Ammon's horn (tissue), 1 donor: ENCODE measurements at regions not wholly inside any gene's neighbourhood (a gene's known extent, or its start where the extent isn't known, plus 50 kb on each side); places are given as distances from the start of the nearest gene placed in this dataset.
"Not testable (repeated sequence)": the region's sequence is repeated elsewhere in the genome, so short reads cannot be mapped to it uniquely, and the experiment has no call there.

Experiments
- DNase-seq: peaks from one replicate; pipeline ENCODE4 v3.0.0-alpha.2; 2016; ENCODE audit warnings: low spot score

DNA sequence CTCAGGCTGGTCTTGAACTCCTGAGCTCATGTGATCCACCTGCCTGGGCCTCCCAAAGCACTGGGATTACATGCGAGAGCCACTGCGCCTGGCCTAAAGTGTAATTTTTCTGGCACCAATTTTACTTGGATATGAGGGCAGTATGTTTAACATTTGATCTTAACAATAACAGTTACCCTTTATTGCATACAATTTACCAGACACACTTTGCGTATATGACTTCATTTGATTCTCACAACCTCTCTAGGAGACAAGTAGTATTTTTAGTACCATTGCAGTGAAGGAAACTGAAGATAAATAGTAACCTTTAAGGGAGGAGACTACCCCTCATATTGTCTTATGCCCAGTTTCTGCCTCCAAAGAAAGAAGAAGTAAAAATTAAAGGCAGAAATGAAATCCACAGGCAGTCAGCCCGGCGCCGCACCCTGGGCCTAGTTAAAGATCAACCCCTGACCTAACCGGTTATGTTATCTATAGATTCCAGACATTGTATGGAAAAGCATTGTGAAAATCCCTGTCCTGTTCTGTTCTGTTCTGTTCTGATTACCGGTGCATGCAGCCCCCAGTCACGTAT is 54.0 kb downstream of the CYP26A1 start:
- DNase-seq: not testable (repeated sequence)

DNA sequence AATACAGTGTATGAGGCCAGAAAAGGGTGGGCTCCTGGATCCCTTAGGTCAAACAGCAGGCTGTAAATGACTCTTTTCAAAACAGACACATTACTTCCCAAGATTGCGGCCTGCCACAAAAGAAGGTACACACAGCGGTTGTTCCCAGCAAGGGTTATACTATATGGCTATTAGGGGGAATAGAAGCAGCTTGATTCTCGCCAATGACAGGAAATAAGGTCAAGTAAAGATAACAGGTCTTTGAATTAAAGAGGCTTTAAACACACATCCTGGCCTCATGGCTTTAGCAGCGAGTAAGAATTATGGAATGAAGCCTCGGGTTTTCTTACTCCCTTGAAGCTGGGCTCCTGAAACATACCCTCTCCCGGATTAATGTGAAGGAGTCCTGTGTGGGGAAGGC is 58.3 kb downstream of the CYP26A1 start:
- no peak for DNase-seq

DNA sequence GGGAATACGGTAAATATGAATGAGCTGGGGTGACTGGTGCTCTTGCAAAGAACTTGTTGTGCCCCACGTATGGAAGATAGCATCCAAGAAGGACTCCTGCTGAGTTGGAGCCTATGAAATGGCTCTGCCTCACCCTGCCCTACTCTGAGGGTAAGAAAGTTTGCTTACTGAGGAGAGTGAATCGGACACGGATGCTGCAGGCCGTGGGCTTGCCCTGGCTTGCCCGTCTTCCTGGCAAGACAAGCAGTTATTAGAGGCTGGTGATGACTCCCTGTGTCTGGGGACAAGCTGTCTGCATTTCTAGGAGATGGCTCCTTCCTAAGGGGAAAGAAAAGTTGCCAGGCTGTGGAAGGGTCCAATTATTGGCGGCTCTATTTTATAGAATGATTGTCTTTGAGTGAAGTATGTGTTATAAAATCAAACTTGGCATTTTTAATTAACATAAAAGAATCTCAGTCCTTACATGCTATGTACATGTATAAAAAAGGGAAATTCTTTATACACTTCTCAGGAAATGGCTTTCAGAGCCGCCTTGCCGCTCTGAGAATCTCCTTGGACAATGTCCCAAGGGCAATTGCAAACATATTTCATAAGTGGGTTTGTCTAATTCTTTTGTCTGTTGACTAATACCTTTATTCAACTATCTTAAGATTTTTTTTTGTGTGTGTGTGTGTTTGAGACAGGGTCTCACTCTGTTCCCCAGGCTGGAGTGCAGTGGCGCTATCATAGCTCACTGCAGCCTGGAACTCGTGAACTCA is 64.6 kb downstream of the CYP26A1 start:
- DNase-seq: no peak

DNA sequence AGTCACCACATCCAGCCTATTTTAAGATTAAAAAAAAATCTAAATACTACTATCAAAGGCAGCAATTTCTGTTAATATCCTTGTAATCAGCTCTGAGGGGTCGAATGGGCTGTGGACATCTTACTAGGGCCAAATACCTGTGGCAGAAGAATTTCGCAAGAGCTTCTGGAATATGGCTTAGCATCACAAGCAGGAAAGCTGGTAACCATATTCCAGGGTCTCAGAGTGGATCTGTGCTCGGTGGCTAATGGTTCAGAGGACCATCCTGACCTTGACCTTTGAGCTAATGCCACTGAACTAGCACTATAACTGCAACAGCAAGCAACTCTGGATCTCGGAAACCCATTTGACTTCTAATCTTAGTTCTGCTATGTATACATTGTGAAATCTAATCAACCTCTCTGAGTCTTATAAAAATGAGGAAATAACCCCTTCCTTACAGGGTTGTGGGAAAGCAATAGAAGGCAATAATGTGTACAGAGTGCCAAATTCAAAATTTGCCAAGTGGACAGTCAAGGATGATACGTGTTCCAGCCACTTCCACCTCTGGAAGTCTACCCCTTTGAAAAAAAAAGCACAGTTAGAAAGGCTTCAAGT is 65.5 kb downstream of the CYP26A1 start:
- DNase-seq: no peak

DNA sequence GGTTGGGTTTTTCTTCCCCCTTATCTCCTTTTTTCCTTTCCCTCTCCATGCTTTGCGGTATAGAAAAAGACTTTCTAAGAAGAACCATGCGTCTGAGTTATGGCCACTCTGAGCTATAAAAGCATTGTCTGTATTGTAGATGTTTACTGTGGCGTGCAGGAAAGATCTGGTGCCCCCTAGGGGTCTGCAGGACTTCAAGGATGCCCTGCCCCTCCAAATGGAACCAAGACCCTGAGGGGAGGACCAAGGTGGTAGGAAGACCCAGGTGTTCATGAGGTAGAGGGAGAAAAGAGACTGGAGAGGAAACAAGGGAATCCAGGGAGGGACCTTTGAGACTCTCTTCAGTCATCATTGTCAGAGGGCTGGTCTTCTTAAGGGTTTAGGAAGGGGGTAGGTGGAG is 68.8 kb downstream of the CYP26A1 start:
- no peak for DNase-seq

DNA sequence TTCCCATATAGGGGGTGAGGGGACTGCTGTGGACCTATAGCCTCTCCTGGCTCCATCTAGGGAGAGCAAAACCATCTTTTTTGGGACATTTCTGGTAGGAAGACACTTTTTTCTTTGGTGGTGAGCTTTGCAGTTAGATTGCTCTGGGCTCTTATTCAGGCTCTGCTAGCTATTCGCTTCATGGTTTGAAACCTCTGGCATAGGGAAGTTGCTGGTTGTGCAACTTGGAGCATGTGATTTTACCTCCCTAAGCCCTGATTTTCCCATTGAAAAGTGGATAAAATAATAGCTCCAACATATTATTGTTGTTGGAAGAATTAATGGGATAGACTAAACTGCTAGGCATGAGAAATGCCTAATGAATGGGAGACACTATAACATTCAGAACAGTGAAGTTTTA is 69.6 kb downstream of the CYP26A1 start:
- no peak for DNase-seq

DNA sequence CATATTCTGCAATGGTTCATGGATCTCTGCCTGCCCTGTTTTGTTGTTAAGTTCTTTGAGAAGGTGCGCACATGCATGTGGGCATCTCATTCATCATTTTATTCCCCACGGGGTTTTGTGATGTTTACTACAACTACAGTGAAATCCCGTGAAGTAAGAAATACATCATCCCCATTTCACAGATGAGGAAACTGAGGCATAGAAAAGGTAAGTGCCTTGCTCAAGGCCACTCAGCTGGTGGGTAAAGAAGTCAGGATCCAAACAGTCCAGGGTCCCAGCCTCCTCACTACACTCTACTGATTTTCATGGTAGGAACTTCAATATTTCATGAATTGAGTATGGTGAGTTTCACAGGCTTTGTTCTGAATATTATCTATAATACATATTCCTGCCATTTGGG is 72.6 kb downstream of the CYP26A1 start:
- no peak for DNase-seq

DNA sequence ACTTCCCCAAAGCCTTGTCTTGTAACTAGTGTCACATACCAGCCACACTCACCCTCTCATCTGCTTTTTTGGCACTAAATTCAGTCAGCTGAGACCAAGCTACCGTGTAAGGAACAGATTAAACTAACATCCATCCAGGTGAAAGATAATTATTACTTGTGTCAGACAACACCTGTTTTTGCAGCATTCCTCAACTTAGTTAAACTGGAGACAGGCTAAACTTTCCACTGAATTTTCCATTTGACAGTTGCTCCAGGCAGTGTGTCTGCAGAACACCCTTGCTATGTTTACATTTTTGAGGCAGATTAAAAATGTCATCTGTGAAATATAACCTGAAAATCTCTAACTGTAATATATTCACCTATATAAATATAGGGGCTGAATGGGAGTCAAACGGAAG is 73.6 kb downstream of the CYP26A1 start:
- no peak for DNase-seq

DNA sequence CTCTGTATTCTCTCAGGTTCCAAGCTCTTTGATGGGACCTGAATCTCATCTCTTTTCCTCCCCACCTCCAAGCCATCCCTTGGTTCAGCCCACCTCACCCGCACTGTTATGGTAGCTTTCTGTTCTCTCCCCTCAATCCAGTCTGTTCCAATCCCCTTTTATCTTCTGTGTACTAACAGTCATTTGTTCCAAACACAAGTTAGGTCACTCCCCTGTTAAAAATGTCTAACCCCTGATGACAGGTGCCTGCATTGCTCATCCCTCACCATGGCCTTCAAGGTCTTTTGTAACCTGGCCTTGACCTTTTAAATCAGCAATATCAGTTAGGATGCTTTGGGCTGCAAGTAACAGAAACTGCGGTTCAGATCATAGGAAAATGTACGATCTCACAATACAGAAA is 74.8 kb downstream of the CYP26A1 start:
- no peak for DNase-seq

DNA sequence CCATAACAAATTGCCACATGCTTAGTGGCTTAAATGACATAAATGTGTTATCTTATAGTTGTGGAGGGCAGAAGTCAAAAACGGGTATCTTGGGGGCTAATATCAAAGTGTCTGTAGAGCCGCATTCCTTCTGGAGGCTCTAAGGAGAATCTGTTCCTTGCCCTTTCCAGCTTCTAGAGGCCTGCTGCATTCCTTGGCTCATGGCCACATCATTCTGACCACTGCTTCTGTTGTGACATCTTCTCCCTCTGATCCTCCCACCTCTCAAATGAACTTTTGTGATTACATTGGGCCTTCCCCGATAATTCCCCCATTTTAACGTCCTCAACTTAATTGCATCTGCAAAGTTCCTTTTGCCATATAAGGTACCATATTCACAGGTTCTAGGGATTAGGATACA is 76.1 kb downstream of the CYP26A1 start:
- no peak for DNase-seq

DNA sequence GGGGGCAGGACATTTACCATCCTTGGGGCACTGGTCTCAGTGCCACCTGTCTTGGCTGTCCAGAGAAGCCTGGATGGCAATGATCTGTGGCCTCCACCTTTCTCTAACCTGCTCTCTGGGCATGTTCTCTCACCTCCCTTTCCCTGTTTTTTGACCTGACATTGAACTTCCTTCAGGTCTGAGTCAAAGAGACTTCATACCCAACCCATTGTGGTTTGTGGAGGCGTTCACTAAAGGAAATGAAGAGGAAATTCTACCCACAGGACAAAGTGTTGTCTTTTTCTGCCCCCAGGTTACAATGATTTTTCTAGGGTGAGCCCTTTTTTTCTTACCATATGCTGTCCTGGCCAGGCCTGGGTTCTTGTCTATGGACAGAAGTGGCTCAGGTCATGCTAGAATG is 76.6 kb downstream of the CYP26A1 start:
- DNase-seq: no peak

DNA sequence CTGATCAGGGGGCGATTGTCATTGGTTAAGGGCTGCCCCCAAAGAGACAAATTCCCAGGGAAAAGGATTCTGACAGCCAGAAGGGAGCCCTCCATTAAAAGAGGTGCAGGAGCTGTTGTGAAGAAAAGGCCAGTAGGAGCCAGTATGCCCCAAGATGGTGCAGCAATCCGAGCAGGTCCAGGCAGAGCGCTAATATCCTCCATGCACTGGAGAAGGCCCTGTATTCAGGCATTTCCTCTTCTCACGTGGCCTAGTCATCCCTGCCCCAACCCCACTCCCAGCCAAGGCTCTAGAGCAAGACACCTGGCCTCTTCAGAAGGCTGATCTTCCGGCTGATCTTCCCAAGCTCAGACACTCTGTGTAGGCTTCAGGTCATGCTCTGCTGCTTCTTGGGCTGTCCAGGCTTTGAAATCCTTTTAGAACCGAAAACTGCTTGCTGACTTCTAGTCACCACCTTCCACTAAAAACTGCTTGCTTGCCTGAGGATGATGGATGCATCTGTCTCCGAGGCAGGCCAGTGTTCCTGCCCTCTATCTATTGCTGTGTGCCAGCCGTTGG is 77.4 kb downstream of the CYP26A1 start:
- DNase-seq: no peak

DNA sequence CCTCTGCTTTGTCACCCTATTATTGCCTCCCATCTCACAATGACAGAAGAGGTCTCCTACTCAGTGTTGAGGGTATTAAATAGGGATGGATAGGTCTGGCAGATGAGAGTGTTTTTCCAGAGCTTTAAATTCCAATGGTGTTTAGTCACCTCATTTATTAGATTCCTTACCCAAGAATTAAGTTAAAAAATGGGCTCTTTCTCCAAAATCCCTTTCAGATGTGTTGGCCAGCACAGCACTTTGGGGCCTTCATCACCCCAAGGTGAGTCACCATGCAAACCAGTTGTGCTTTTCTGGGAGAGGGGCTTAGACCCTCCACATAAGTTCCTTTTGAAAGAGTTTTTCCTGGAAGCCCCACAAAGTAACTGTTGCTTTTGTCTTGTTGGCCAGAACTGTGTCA is 78.4 kb downstream of the CYP26A1 start:
- no peak for DNase-seq

DNA sequence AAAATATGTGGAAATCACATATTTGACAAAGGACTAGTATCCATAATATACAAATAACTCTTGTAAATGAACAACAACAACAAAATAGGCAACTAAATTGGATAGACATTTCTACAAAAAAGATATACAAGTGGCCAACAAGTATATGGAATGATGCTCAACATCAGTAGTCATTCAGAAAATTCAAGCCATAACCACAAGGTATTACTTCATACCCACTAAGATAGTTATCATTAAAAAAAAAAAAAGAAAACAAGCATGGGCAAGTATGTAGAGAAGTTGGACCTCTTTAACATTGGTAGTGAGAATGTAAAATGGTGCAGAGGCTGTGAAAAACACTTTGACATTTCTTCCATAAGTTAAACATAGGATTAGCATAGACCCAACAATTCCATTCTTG is 80.8 kb downstream of the CYP26A1 start:
- no peak for DNase-seq

DNA sequence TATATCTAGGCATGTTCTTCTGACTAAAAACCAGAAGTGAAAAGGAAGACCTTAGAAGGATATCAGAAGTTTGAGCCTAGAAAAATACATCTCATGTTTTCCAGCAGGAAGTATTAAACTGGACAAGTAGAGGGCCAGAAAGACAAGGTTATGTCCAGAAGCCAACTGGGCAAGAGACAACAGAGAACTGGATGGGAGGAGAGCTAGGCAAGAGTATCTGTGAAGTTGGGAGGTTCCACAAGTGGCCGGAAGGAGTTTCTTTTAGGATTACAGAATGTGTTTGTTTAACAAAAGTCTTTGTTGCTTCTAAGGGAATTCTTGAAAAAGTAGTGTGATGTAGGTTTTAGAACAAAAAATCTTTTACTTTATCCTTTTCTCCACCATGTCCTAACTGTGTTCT is 86.4 kb downstream of the CYP26A1 start:
- DNase-seq: no peak

DNA sequence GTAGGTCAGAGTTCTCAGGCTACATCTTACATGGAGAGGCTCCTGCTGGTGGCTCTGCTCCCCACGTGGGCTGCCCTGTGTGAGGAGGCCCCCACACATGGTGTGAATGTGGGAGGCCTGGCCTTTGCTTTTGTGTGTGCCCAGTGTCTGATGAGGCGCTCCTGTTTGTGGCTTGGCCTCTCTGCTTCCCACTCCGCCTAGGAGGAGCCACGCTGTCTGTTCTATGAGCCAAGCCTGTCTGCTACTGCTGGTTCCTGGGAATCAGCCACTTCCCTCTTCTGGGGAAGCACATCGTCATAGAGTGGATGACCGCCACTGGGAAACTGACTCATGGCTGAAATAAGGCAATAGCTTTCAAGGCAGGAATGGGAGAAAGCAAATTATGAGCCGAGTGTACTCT is 87.1 kb downstream of the CYP26A1 start:
- no peak for DNase-seq

DNA sequence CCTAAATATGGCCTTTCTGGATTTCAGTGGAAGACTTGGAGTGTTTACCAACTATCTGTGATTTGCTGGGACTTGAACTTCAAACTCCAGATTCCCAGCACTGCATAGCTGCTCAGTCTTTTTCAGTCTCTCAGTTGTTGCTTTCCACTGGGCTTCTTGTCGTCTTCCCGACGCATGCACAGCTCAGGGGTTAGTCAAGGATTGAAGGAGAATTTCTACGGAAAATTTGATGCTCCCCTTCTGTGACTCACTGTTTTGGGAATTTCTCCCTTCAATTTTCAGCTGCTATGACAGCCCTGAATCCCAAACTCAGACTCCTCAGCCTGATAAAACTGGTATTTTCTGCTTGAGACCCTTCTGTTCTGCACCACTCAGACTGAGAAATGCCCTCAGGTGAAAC is 91.7 kb downstream of the CYP26A1 start:
- DNase-seq: no peak

DNA sequence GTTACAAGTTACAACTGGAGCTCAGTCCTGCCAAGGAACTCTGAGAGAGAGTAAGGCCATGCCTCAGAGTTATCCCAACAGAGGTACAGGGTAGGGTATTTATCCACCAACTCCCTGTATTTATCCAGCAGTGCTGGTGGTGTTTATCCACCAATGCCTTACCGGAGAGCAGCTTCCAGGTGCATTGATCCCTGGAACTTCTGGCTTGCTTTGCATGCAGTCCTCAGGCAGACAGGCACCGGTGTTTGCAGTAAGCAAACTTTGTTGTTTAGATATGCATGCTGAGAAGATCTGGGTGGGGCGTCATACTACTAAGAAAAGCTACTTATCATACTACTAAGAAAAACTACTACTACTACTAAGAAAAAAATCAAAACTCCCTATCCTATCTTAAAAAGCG is 92.4 kb downstream of the CYP26A1 start:
- DNase-seq: no peak

DNA sequence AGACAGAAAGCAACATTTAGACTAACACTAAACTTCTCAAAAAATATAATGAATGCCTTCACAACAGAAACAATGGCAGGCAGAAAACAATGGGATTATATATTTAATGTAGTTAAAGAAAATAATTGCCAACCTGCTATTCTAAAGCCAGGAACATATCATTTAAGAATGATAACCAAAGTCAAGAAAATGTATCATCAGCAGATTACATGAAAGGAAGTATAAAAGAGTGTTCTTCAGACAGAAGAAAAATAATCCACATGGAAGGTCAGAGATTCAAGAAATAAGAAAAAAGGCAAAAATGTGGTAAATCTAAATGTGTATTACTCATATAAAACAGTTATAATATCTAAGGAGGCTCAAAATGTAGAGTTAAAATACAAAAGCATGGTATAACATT is 98.1 kb downstream of the CYP26A1 start:
- DNase-seq: no peak

DNA sequence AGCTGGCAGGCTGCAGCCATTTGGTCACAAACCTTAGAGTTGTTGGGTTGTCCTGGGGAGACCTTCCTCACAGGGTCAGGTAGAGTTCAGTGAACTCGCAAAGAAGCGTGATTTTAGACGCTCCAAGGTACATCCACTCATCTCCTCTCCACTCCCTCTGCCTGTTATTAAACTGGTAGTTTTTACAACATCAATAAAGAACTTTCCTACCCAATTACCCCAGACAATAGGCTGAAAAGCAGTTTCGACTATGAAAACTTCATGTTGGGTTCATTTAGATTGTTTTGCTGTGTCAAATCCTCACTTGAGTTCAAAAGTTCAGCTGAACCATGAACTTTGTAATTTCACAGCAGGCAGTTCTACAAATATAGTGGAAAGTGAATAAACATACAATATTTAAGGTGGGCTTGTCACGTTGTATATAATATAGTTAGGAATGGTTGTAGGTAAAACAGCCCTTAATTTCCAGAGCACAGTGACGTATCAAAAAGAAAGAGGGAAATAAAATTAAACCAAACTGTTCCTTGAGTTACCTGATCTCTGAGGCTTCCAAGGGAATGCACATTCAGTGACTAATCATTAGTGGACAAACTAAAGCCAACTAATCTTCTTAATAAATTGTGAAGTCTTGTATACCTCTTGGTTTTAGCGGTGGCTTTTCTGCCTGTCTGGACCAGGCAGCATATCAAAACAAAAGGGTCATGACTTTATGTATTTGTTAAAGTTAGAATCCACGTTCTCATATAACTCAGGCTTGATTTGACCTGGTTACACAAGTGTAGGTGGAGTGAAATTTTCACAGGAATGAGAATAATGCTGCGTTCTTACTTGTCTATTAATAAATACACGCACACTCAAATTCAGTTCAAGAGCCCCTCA is 100.5 kb downstream of the CYP26A1 start:
- DNase-seq: no peak

DNA sequence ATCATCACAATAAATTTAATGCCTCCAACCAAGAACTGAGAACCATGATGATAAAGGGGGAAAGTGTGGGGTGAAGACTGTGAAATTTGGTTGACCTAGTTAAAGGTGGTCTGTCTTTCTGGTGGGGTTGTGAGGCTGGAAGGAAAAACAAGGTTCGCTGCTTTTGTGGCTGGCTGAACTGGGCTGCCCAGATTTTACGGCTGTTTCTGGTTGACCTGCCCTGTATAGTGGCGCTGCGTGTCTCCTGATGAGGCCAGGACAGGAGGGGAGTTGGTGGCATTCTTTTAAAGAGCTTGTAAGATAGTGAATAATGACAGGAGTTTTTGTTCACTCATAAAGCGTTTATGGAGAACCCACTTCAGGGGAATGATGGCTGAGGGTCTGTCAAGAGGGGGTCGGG is 101.8 kb downstream of the CYP26A1 start:
- DNase-seq: no peak

DNA sequence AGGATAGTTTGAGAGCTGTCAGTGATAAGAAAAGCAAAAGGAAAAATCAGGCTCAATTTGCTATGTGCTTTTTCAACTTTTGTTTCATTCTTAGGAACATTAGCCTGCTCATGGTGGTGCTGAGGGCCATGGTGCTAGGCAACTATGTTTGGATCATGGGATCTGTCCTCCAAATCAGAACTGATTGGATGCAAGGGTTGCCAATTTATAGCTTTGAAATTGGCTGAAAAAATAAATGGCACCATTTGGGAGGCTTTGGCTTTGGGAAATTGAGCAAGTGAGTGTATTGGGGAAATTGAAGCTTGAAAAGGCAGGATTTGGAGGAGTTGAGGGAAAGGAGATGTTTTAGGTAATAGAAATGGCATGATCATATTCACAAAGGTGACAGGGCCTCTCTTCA is 103.8 kb downstream of the CYP26A1 start:
- no peak for DNase-seq
